Caco-2 (cell line): ENCODE measurements at regions not wholly inside any gene's neighbourhood (a gene's known extent, or its start where the extent isn't known, plus 50 kb on each side); places are given as distances from the start of the nearest gene placed in this dataset.

ENCODE experiments used
- BruUV-seq: library from RNA; stranded (reverse); fragments of 400-500 nt; replicated peaks from 2 replicates; lab custom pipeline; 2021; lab: Mats Ljungman, UMichigan
- CTCF ChIA-PET: fragments of 300-600 bp; sonication (Branson Sonifier 250); formaldehyde crosslinking; loops from one replicate; lab custom pipeline; 2022; ENCODE audit warnings: antibody characterized with exemption; lab: Charles Lee
- POLR2A ChIA-PET: fragments of 300-600 bp; sonication (Branson Sonifier 250); formaldehyde crosslinking; loops from one replicate; lab custom pipeline; 2022; ENCODE audit warnings: antibody characterized with exemption; lab: Charles Lee
- DNase-seq, 2 experiments: peaks; one replicate each; pipeline versions ENCODE4 v3.0.0 to v3.0.0-alpha.2; 2020 to 2022
- H3K27me3 ChIP-seq: replicated peaks from 2 replicates; pipeline ENCODE4 v1.6.0; 2011; ENCODE audit warnings: low read length; ENCODE audit not compliant: control insufficient read depth, insufficient read depth
- H3K36me3 ChIP-seq: 2 replicates; pipeline ENCODE4 v1.5.1; 2011; ENCODE audit warnings: low read length; ENCODE audit not compliant: control insufficient read depth, insufficient read depth
- H3K4me1 ChIP-seq: fragments of 250-450 bp; sonication (Bioruptor Pico); 2 replicates; pipeline ENCODE4 v1.5.1; 2020; ENCODE audit warnings: mild to moderate bottlenecking
- H3K4me3 ChIP-seq: 2 replicates; pipeline ENCODE4 v1.5.1; 2011; ENCODE audit warnings: low read depth, mild to moderate bottlenecking, control low read depth, low read length
- H3K9me3 ChIP-seq: fragments of 250-450 bp; sonication (Bioruptor Pico); 2 replicates; pipeline ENCODE4 v1.5.1; 2020; ENCODE audit warnings: mild to moderate bottlenecking, moderate library complexity
- H3K27ac Mint-ChIP-seq: one replicate; pipeline ENCODE4 v1.8.0; 2022; ENCODE audit warnings: mixed read lengths; ENCODE audit not compliant: unreplicated experiment
- H3K27me3 Mint-ChIP-seq: one replicate; pipeline ENCODE4 v1.8.0; 2022; ENCODE audit warnings: mixed read lengths; ENCODE audit not compliant: insufficient read depth, unreplicated experiment
- H3K36me3 Mint-ChIP-seq: one replicate; pipeline ENCODE4 v1.8.0; 2022; ENCODE audit warnings: mild to moderate bottlenecking, mixed read lengths; ENCODE audit not compliant: insufficient read depth, unreplicated experiment
- H3K4me1 Mint-ChIP-seq: one replicate; pipeline ENCODE4 v1.8.0; 2022; ENCODE audit warnings: low read depth, mixed read lengths; ENCODE audit not compliant: unreplicated experiment
- H3K4me3 Mint-ChIP-seq: one replicate; pipeline ENCODE4 v1.8.0; 2022; ENCODE audit warnings: mild to moderate bottlenecking, moderate library complexity, mixed read lengths; ENCODE audit not compliant: unreplicated experiment
- H3K9me3 Mint-ChIP-seq: one replicate; pipeline ENCODE4 v1.8.0; 2022; ENCODE audit warnings: mixed read lengths; ENCODE audit not compliant: unreplicated experiment
- intact Hi-C: fragments of 100-400 bp; cut with micrococcal nuclease; formaldehyde crosslinking; loops from one replicate; pipeline ENCODE4 v1.10.0; 2022; ENCODE audit not compliant: unreplicated experiment
- TF ChIP-seq, protein P1 (sequence below), 2 experiments: fragments of 200-600 bp in 1 of 2; IDR thresholded peaks; 1 replicate in 1 of 2; 2 replicates in 1 of 2; pipeline versions ENCODE4 v1.5.1 to v1.8.0; 2011 to 2022; ENCODE audit warnings: antibody characterized with exemption in 1 of 2, control low read depth in 1 of 2, inconsistent platforms in 1 of 2, low read depth in 1 of 2, low read length in 1 of 2, mild to moderate bottlenecking in 1 of 2, moderate library complexity in 1 of 2; ENCODE audit not compliant: insufficient read depth in 1 of 2, severe bottlenecking in 1 of 2, unreplicated experiment in 1 of 2

DNA sequence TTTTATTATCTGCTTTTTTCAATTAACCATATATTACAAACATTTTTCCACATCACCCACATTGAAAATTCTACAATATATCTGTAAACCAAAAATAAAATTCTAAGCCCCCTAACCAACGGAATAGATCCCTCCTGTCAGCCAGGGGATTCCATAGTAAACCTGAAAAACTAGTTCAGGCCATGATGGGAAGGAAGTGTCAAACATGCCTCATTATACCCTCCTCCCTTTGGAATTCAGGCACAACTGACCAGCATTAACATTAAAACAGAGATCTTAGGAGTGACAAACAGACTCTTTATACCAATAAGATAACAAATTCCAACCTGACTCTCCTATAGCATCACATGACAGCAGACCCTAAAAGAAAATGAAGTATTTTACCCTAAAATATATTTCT, 113.7 kb upstream of the DMRT1 start:
- peaks cover 76% of the 10 kb centered on the region for H3K36me3 Mint-ChIP-seq
- DNase-seq: peak in 1 of 2 experiments; percentile 24
- no peak overlapping the region for H3K4me3 Mint-ChIP-seq
- ChIA-PET CTCF (no interaction called here), POLR2A (no interaction called here)
- H3K4me1 ChIP-seq: peaks cover 14% of the 10 kb centered on the region
- BruUV-seq: no TSS peak
- TF ChIP-seq, protein P1, sequence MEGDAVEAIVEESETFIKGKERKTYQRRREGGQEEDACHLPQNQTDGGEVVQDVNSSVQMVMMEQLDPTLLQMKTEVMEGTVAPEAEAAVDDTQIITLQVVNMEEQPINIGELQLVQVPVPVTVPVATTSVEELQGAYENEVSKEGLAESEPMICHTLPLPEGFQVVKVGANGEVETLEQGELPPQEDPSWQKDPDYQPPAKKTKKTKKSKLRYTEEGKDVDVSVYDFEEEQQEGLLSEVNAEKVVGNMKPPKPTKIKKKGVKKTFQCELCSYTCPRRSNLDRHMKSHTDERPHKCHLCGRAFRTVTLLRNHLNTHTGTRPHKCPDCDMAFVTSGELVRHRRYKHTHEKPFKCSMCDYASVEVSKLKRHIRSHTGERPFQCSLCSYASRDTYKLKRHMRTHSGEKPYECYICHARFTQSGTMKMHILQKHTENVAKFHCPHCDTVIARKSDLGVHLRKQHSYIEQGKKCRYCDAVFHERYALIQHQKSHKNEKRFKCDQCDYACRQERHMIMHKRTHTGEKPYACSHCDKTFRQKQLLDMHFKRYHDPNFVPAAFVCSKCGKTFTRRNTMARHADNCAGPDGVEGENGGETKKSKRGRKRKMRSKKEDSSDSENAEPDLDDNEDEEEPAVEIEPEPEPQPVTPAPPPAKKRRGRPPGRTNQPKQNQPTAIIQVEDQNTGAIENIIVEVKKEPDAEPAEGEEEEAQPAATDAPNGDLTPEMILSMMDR (IDR thresholded peaks at IDR 0.05; ENCODE audit: insufficient read depth in 1 of 2, low read depth in 1 of 2, low read length in 1 of 2, severe bottlenecking in 1 of 2, unreplicated experiment in 1 of 2): no peak
- H3K9me3 Mint-ChIP-seq: no peaks in the 10 kb centered on the region
- H3K27me3 ChIP-seq: no peaks in the 10 kb centered on the region
- H3K27ac Mint-ChIP-seq: no peak overlapping the region
- no peaks in the 10 kb centered on the region for H3K27me3 Mint-ChIP-seq
- no peaks in the 10 kb centered on the region for H3K4me1 Mint-ChIP-seq
- intact Hi-C loops: no loop called here
- H3K9me3 ChIP-seq: no peaks in the 10 kb centered on the region
- no peaks in the 10 kb centered on the region; the same call in 1 of the 2 replicates for H3K36me3 ChIP-seq
- no peak overlapping the region for H3K4me3 ChIP-seq

DNA sequence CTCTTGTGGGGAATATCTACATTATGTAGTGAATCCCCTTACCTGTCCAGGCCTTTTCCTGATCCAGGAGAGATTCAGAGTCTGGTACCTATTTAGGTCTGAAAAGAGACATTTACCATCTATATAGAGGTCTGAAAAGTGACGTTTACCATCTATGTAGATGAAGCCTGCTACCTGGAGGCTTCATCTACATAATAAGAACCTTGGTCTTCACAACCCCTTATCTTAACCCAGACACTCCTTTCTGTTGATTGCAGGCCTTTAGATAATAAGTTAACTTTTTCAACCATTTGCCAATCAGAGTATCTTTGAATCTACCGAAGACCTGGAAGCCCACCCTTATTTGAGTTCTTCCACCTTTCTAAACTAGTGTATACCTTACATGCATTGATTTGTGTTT, 113.0 kb upstream of the DMRT1 start:
- no TSS peak for BruUV-seq
- CTCF ChIA-PET: no interaction called here
- POLR2A ChIA-PET: no interaction called here
- H3K9me3 Mint-ChIP-seq: no peaks in the 10 kb centered on the region
- TF ChIP-seq, protein P1 (IDR thresholded peaks at IDR 0.05; ENCODE audit: insufficient read depth in 1 of 2, low read depth in 1 of 2, low read length in 1 of 2, severe bottlenecking in 1 of 2, unreplicated experiment in 1 of 2): no peak
- H3K4me1 Mint-ChIP-seq: no peaks in the 10 kb centered on the region
- H3K27me3 ChIP-seq: no peaks in the 10 kb centered on the region
- H3K9me3 ChIP-seq: no peaks in the 10 kb centered on the region
- peaks cover 72% of the 10 kb centered on the region for H3K36me3 Mint-ChIP-seq
- H3K4me3 ChIP-seq: no peak overlapping the region
- H3K4me1 ChIP-seq: peaks cover 14% of the 10 kb centered on the region
- no peak overlapping the region for H3K27ac Mint-ChIP-seq
- intact Hi-C loops: no loop called here
- H3K36me3 ChIP-seq: no peaks in the 10 kb centered on the region
- DNase-seq: no peak
- H3K4me3 Mint-ChIP-seq: no peak overlapping the region
- no peaks in the 10 kb centered on the region for H3K27me3 Mint-ChIP-seq

DNA sequence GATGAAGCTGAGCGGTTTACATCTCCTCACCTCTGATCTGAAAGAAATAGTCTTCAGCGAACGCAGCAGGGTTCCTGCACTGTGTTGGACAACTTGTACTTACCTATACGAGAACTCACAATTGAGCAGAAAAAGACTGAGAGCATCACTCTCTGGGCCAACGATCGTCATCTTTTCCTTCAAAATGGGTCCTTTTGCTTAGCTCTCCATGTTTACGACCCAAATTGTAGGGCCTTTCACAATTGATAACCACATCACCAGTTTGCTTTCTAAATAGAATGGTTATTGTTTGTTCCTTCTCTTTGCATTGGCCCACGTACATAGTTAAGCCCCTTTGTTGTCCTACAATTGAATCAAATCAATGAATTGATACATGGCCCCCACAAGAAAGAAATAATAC, 110.0 kb upstream of the DMRT1 start:
- Histone ChIP-seq H3K27me3 (no peaks in the 10 kb centered on the region), H3K4me3 (no peak overlapping the region), H3K4me1 (peaks cover 14% of the 10 kb centered on the region), H3K9me3 (no peaks in the 10 kb centered on the region), H3K36me3 (no peaks in the 10 kb centered on the region; the same call in 1 of the 2 replicates)
- intact Hi-C loops: no loop called here
- peaks cover 61% of the 10 kb centered on the region for H3K36me3 Mint-ChIP-seq
- ChIA-PET POLR2A (no interaction called here), CTCF (no interaction called here)
- no peak overlapping the region for H3K4me3 Mint-ChIP-seq
- H3K27me3 Mint-ChIP-seq: no peaks in the 10 kb centered on the region
- BruUV-seq: no TSS peak
- H3K9me3 Mint-ChIP-seq: no peaks in the 10 kb centered on the region
- TF ChIP-seq, protein P1 (IDR thresholded peaks at IDR 0.05; ENCODE audit: insufficient read depth in 1 of 2, low read depth in 1 of 2, low read length in 1 of 2, severe bottlenecking in 1 of 2, unreplicated experiment in 1 of 2): no peak
- DNase-seq: no peak
- no peak overlapping the region for H3K27ac Mint-ChIP-seq
- no peaks in the 10 kb centered on the region for H3K4me1 Mint-ChIP-seq
